Heart left ventricle (tissue), 13 donors: ENCODE measurements at regions not wholly inside any gene's neighbourhood (a gene's known extent, or its start where the extent isn't known, plus 50 kb on each side); places are given as distances from the start of the nearest gene placed in this dataset.

ENCODE experiments used
- CTCF ChIP-seq, 12 donors: fragments of 200-600 bp; sonication (generic) in 4 of 12; IDR thresholded peaks; one replicate each; pipeline versions ENCODE4 v1.5.0 to v1.8.0; 2018 to 2022; ENCODE audit warnings: antibody characterized with exemption in 12 of 12, mild to moderate bottlenecking in 5 of 12
- POLR2A ChIP-seq, 2 donors: fragments of 450-650 bp; IDR thresholded peaks; one replicate each; pipeline ENCODE4 v1.6.1; 2017; ENCODE audit warnings: antibody characterized with exemption in 2 of 2, mild to moderate bottlenecking in 2 of 2, moderate library complexity in 2 of 2
- donor health status: ischemic (EF 13 %, LVEDD 7.1; RV severe dilation, severe dysfunction).
- donor health status: DM: no; HTN: yes; CAD: no.
- donor health status: DM: no; HTN: no; CAD: no.
- donor health status: ischemic (EF 25% LVEDD 6.9; RV normal size, moderate dysfunction).
- donor health status: ischemic (EF 25% LVEDD 5.7; RV mildly dilated, moderate dysfunction).
- donor health status: ischemic (EF 35%, LVEDD 5.7; RV mildly dilated, moderate dysfunction).
- donor health status: nonischemic (EF 11% LVEDD 7.7; RV severe dilation, severe dysfunction).
- donor health status: DM: yes; HTN: yes; CAD: no.
- donor health status: PGD.
- donor health status: ischemic (EF 29% LVEDD 5.4; RV normal size, mild dysfunction).
- donor health status: nonischemic (EF 23%, LVEDD 6.1; RV moderate dilation, normal function).

- TF ChIP-seq CTCF (IDR thresholded peaks at IDR 0.05) (no peak), POLR2A (IDR thresholded peaks at IDR 0.05) (no peak)
Observed at GRCh38 chr11:115653926-115654325, 149.7 kb upstream of the CADM1 start.
